OCI-LY7 (cell line): ENCODE measurements at regions not wholly inside any gene's neighbourhood (a gene's known extent, or its start where the extent isn't known, plus 50 kb on each side); places are given as distances from the start of the nearest gene placed in this dataset.

Source experiments
- EZH2phosphoT487 ChIP-seq: fragments of 200-600 bp; sonication (generic); IDR thresholded peaks from 2 replicates; pipeline ENCODE4 v1.6.1; 2018; ENCODE audit warnings: low read depth, borderline replicate concordance, mild to moderate bottlenecking, mixed run types, antibody characterized with exemption, low read length, moderate library complexity, mixed read lengths
- TF ChIP-seq, protein P1 (sequence below): fragments of 200-600 bp; sonication (generic); conservative IDR thresholded peaks from 2 replicates; pipeline ENCODE4 v1.5.1; 2014; ENCODE audit warnings: mild to moderate bottlenecking, antibody characterized with exemption, low read length, moderate library complexity, mixed read lengths

DNA sequence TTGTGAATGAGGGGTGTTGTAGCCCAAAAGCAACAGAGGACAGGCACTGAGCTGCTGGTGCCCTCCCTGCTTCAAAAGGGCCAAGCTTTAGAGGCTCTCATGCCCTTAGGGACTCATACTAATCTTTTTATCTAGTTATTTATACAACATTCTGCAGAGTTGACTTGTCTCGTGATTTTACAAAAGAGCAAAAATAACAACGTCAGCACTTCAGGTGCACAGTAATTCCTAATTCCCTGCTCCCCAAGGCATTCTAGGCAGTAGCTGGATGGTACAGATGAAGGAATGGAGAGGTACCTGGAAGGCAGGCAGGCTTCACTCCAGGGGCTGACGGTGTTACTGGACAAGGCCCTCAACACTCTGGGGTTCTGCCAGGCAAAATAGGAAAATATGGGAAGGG lies 406.7 kb upstream of the CCL2 start:
- TF ChIP-seq, protein P1, sequence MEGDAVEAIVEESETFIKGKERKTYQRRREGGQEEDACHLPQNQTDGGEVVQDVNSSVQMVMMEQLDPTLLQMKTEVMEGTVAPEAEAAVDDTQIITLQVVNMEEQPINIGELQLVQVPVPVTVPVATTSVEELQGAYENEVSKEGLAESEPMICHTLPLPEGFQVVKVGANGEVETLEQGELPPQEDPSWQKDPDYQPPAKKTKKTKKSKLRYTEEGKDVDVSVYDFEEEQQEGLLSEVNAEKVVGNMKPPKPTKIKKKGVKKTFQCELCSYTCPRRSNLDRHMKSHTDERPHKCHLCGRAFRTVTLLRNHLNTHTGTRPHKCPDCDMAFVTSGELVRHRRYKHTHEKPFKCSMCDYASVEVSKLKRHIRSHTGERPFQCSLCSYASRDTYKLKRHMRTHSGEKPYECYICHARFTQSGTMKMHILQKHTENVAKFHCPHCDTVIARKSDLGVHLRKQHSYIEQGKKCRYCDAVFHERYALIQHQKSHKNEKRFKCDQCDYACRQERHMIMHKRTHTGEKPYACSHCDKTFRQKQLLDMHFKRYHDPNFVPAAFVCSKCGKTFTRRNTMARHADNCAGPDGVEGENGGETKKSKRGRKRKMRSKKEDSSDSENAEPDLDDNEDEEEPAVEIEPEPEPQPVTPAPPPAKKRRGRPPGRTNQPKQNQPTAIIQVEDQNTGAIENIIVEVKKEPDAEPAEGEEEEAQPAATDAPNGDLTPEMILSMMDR = no peak
- TF ChIP-seq EZH2phosphoT487 = no peak
